ENCODE measurements at regions not wholly inside any gene's neighbourhood (a gene's known extent, or its start where the extent isn't known, plus 50 kb on each side); places are given as distances from the start of the nearest gene placed in this dataset.

DNA sequence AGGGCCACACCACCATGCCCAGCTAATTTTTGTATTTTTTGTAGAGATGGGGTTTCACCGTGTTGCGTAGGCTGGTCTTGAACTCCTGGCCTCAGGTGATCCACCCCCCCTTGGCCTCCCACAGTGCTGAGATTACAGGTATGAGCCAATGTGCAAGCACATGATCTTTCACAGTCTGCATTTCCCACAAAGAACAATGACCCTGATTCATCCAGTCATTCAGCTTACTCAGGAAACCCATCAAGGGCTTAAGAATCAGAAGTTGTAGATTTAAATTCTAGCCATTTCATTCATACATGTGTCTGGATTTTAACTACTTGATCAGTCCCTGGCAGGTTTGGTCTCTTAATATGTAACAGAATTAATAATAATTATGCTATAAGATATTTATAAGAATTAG, 2065.7 kb downstream of the MRPL39 start:
- TF ChIP-seq CTCF (IDR thresholded peaks at IDR 0.05; ENCODE audit: low read depth, low read length, missing control alignments): no peak
- DNase-seq (ENCODE audit: low read depth): no peak
- H3K4me3 ChIP-seq (ENCODE audit: low read depth, low read length): no peak overlapping the region
- in situ Hi-C loops (cut with HindIII; ENCODE audit: low sequenced_read_pairs): no loop called here

- in situ Hi-C loops (cut with HindIII; ENCODE audit: low sequenced_read_pairs): no loop called here
These were observed 2072.4 kb downstream of the MRPL39 start for GRCh38 chr21:23534850-23535249.

DNA sequence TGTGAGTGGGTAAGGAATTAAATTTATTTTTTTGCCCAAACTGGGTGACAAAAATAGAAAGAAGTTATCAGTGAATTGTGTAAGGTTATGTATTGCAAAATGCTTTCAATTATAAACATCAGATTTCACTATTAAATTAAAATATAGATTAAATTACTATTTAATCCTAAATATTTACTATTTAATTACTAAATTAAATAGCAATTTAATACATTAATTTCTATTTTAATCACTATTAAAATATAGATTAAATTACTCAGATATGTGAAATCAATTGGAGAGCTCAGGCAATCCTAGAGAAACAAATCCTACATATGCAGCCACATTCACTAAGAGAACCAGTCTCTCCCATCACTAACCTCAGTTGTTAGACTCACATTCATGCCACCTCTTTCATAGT, 2075.8 kb downstream of the MRPL39 start:
- no peak overlapping the region for H3K4me3 ChIP-seq (ENCODE audit: low read depth, low read length)
- in situ Hi-C loops (cut with HindIII; ENCODE audit: low sequenced_read_pairs): no loop called here
- TF ChIP-seq CTCF (IDR thresholded peaks at IDR 0.05; ENCODE audit: low read depth, low read length, missing control alignments): no peak
- no peak for DNase-seq (ENCODE audit: low read depth)

More at GRCh38 chr21:23534850-23535249, 2072.4 kb downstream of the MRPL39 start:
- H3K4me3 ChIP-seq (ENCODE audit: low read depth, low read length): no peak overlapping the region
- no peak for DNase-seq (ENCODE audit: low read depth)
- TF ChIP-seq CTCF (IDR thresholded peaks at IDR 0.05; ENCODE audit: low read depth, low read length, missing control alignments): no peak

GRCh38 chr21:23524685-23525084, 2082.6 kb downstream of the MRPL39 start:
- in situ Hi-C loops (cut with HindIII; ENCODE audit: low sequenced_read_pairs): no loop called here
- TF ChIP-seq CTCF (IDR thresholded peaks at IDR 0.05; ENCODE audit: low read depth, low read length, missing control alignments): no peak
- H3K4me3 ChIP-seq (ENCODE audit: low read depth, low read length): no peak overlapping the region
- no peak for DNase-seq (ENCODE audit: low read depth)

GRCh38 chr21:23522751-23523150, 2084.5 kb downstream of the MRPL39 start:
- DNase-seq (ENCODE audit: low read depth): no peak
- no peak overlapping the region for H3K4me3 ChIP-seq (ENCODE audit: low read depth, low read length)
- in situ Hi-C loops (cut with HindIII; ENCODE audit: low sequenced_read_pairs): no loop called here
- no peak for TF ChIP-seq CTCF (IDR thresholded peaks at IDR 0.05; ENCODE audit: low read depth, low read length, missing control alignments)

DNA sequence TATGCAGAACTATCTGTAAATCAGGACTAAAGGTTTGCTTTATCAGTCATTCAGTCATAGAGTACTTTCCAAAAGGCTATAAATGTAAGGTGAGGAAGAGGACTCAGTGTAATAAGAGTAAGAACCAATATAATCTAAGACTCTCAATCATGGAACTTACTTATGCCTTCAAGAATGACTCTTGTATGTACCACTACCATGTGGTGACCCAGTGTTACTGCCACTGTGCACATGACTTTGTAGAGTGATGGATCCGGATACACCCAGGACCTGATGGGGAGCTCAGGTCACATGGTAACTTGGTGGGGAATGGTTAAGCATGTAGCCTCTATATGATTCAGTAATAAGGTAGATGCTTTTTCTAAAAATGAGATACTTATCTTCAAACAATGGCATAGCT, 2099.8 kb downstream of the MRPL39 start:
- no peak for TF ChIP-seq CTCF (IDR thresholded peaks at IDR 0.05; ENCODE audit: low read depth, low read length, missing control alignments)
- H3K4me3 ChIP-seq (ENCODE audit: low read depth, low read length): no peak overlapping the region
- in situ Hi-C loops (cut with HindIII; ENCODE audit: low sequenced_read_pairs): no loop called here
- DNase-seq (ENCODE audit: low read depth): no peak

DNA sequence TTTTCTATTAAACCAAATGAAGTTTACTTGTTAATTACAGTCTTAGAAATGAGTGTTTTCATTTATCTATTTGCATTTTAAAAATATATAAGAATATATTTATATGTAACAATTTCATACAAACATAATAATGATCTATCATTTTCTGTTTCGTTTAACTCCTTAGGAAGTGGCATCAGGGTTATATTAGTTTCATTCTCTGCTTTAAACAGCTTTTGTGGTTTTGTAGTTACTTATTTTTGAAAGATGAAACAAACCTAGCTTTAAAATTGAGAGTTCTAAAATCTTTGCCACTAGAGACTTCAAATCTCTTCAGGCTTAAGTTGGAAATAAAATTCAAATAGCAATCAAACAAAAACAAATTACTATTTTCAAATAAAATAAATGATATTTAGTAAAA, 2110.6 kb downstream of the MRPL39 start:
- in situ Hi-C loops (cut with HindIII; ENCODE audit: low sequenced_read_pairs): no loop called here
- TF ChIP-seq CTCF (IDR thresholded peaks at IDR 0.05; ENCODE audit: low read depth, low read length, missing control alignments): no peak
- no peak for DNase-seq (ENCODE audit: low read depth)
- no peak overlapping the region for H3K4me3 ChIP-seq (ENCODE audit: low read depth, low read length)
